Keratinocyte (primary cell): ENCODE measurements at regions not wholly inside any gene's neighbourhood (a gene's known extent, or its start where the extent isn't known, plus 50 kb on each side); places are given as distances from the start of the nearest gene placed in this dataset.

ENCODE experiments used
- DNase-seq: peaks from one replicate; pipeline ENCODE4 v3.0.0-alpha.2; 2011; ENCODE audit warnings: low read depth, missing footprints, low spot score
- FAIRE-seq: peaks from 2 replicates; lab custom pipeline; 2011; peaks lifted over from hg19 to GRCh38; lab: Jason Lieb, UNC
- H2AFZ ChIP-seq: 2 replicates; pipeline ENCODE4 v1.6.0; 2012; ENCODE audit warnings: low read length, control low read depth, inconsistent platforms; ENCODE audit not compliant: control insufficient read depth
- H3K27ac ChIP-seq: 2 replicates; pipeline ENCODE4 v1.5.1; 2011; ENCODE audit warnings: low read length; ENCODE audit not compliant: control insufficient read depth, insufficient read depth
- H3K27me3 ChIP-seq: 3 replicates; pipeline ENCODE4 v1.6.0; 2011; ENCODE audit warnings: low read length; ENCODE audit not compliant: control insufficient read depth, insufficient read depth; ENCODE audit errors: extremely low read depth
- H3K36me3 ChIP-seq, 2 experiments: 2 replicates in 1 of 2; 3 replicates in 1 of 2; pipeline ENCODE4 v1.5.1; 2011; ENCODE audit warnings: low read length in 2 of 2, mild to moderate bottlenecking in 1 of 2; ENCODE audit not compliant: control insufficient read depth in 2 of 2, insufficient read depth in 2 of 2; ENCODE audit errors: extremely low read depth in 1 of 2
- H3K4me1 ChIP-seq: 3 replicates; pipeline ENCODE4 v1.5.1; 2011; ENCODE audit warnings: low read length; ENCODE audit not compliant: control insufficient read depth, insufficient read depth; ENCODE audit errors: extremely low read depth
- H3K4me2 ChIP-seq: 3 replicates; pipeline ENCODE4 v1.6.0; 2011; ENCODE audit warnings: low read depth, low read length; ENCODE audit not compliant: control insufficient read depth, insufficient read depth; ENCODE audit errors: extremely low read depth
- H3K4me3 ChIP-seq, 3 experiments: fragments of 200-600 bp in 1 of 3; sonication (generic) in 1 of 3; 2 replicates in 2 of 3; 3 replicates in 1 of 3; pipeline ENCODE4 v1.5.1; 2011 to 2016; ENCODE audit warnings: low read length in 3 of 3, mild to moderate bottlenecking in 3 of 3, control low read depth in 2 of 3, inconsistent platforms in 1 of 3, low read depth in 1 of 3, mixed read lengths in 1 of 3, mixed run types in 1 of 3, moderate library complexity in 1 of 3; ENCODE audit not compliant: control insufficient read depth in 2 of 3, insufficient read depth in 2 of 3; ENCODE audit errors: extremely low read depth in 1 of 3
- H3K79me2 ChIP-seq: 2 replicates; pipeline ENCODE4 v1.6.0; 2012; ENCODE audit warnings: low read length; ENCODE audit not compliant: control insufficient read depth, insufficient read depth
- H3K9ac ChIP-seq: 3 replicates; pipeline ENCODE4 v1.6.0; 2011; ENCODE audit warnings: low read length; ENCODE audit not compliant: control insufficient read depth, insufficient read depth; ENCODE audit errors: extremely low read depth
- H3K9me1 ChIP-seq: 3 replicates; pipeline ENCODE4 v1.6.0; 2011; ENCODE audit warnings: low read length; ENCODE audit not compliant: control insufficient read depth, insufficient read depth; ENCODE audit errors: extremely low read depth
- H3K9me3 ChIP-seq: 2 replicates; pipeline ENCODE4 v1.5.1; 2012; ENCODE audit warnings: low read depth, low read length; ENCODE audit not compliant: control insufficient read depth
- H4K20me1 ChIP-seq: 3 replicates; pipeline ENCODE4 v1.6.0; 2011; ENCODE audit warnings: low read length; ENCODE audit not compliant: control insufficient read depth, insufficient read depth; ENCODE audit errors: extremely low read depth
- EZH2 ChIP-seq: IDR thresholded peaks from one replicate; pipeline ENCODE4 v1.6.1; 2012; ENCODE audit warnings: inconsistent platforms, mild to moderate bottlenecking, low read length, moderate library complexity
- dilution Hi-C: fragments of 300-500 bp; cut with MboI; formaldehyde crosslinking; loops from one replicate; pipeline ENCODE4 v1.7.0; 2020; ENCODE audit warnings: low sequenced_read_pairs; ENCODE audit not compliant: extremely low pct_ligation_motif_present
- TF ChIP-seq, protein P1 (sequence below), 3 experiments: IDR thresholded peaks in 1 of 3; conservative IDR thresholded peaks in 1 of 3; optimal IDR thresholded peaks in 1 of 3; 2 replicates in 2 of 3; 3 replicates in 1 of 3; pipeline versions ENCODE3 to v1.5.1; 2011; ENCODE audit warnings: low read length in 3 of 3, mild to moderate bottlenecking in 3 of 3, moderate library complexity in 2 of 3, control low read depth in 1 of 3, inconsistent platforms in 1 of 3; ENCODE audit not compliant: insufficient read depth in 2 of 3; ENCODE audit errors: extremely low read depth in 1 of 3

DNA sequence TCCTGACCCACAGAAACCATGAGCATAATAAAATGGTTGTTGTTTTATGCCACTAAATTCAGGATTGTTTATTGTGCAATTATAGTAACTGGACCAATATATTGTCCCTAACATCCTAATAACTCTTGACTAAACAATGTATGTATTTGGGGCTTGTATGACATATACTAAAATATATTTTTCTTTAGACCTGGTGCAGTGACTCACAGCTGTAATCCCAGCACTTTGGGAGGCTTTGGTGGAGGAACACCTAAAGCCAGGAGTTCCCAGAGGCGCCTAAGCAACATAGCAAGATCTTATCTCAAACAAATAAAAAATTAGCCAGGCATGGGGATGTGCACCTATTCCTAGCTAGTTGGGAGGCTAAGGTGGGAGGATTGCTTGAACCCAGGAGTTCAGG lies 180.4 kb downstream of the SUCNR1 start:
- TF ChIP-seq, protein P1, sequence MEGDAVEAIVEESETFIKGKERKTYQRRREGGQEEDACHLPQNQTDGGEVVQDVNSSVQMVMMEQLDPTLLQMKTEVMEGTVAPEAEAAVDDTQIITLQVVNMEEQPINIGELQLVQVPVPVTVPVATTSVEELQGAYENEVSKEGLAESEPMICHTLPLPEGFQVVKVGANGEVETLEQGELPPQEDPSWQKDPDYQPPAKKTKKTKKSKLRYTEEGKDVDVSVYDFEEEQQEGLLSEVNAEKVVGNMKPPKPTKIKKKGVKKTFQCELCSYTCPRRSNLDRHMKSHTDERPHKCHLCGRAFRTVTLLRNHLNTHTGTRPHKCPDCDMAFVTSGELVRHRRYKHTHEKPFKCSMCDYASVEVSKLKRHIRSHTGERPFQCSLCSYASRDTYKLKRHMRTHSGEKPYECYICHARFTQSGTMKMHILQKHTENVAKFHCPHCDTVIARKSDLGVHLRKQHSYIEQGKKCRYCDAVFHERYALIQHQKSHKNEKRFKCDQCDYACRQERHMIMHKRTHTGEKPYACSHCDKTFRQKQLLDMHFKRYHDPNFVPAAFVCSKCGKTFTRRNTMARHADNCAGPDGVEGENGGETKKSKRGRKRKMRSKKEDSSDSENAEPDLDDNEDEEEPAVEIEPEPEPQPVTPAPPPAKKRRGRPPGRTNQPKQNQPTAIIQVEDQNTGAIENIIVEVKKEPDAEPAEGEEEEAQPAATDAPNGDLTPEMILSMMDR (optimal IDR thresholded peaks at IDR 0.05 in 1 of 3, IDR thresholded peaks at IDR 0.05 in 1 of 3, conservative IDR thresholded peaks at IDR 0.05 in 1 of 3; ENCODE audit: extremely low read depth in 1 of 3, insufficient read depth in 2 of 3, low read length in 3 of 3), result no peak
- TF ChIP-seq EZH2, result no peak
- FAIRE-seq, result no peak
- dilution Hi-C loops, result no loop called here

DNA sequence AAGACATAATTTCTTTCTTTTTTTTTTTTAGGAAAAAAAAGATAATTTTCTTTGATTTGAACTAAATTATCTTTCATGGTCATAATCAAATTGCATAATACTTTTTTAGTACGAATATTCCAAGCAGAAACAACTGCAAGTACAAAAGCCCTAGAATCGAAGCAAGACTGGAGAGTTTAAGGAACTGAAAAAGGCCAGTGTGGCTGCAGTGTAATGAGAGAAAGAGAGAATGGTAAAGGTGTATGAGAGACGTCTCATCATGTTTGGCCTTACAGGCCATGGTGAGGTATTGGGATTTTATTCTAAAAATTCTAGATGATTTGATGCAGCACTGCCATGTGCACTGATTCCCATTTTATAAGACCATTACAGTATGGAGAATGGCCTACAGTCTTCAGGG lies 180.9 kb downstream of the SUCNR1 start:
- H3K4me1 ChIP-seq, result no peaks in the 10 kb centered on the region
- H3K27me3 ChIP-seq, result no peaks in the 10 kb centered on the region
- H3K4me3 ChIP-seq, result no peak overlapping the region
- H2AFZ ChIP-seq, result no peak overlapping the region
- no peaks in the 10 kb centered on the region for H3K9me1 ChIP-seq
- no peak overlapping the region for H3K4me2 ChIP-seq
- no peak for TF ChIP-seq EZH2
- TF ChIP-seq, protein P1 (optimal IDR thresholded peaks at IDR 0.05 in 1 of 3, IDR thresholded peaks at IDR 0.05 in 1 of 3, conservative IDR thresholded peaks at IDR 0.05 in 1 of 3; ENCODE audit: extremely low read depth in 1 of 3, insufficient read depth in 2 of 3, low read length in 3 of 3), result no peak
- H3K36me3 ChIP-seq, result no peaks in the 10 kb centered on the region
- dilution Hi-C loops, result no loop called here
- H3K27ac ChIP-seq, result no peak overlapping the region
- no peaks in the 10 kb centered on the region for H3K79me2 ChIP-seq
- DNase-seq, result no peak
- no peaks in the 10 kb centered on the region for H4K20me1 ChIP-seq
- no peak overlapping the region for H3K9ac ChIP-seq
- FAIRE-seq, result no peak
- H3K9me3 ChIP-seq, result no peaks in the 10 kb centered on the region

More for the DNA sequence above, 180.4 kb downstream of the SUCNR1 start:
- H2AFZ ChIP-seq, result no peak overlapping the region
- H3K4me2 ChIP-seq, result no peak overlapping the region
- no peaks in the 10 kb centered on the region for H3K9me3 ChIP-seq
- H3K36me3 ChIP-seq, result no peaks in the 10 kb centered on the region
- no peak overlapping the region for H3K27ac ChIP-seq
- H3K79me2 ChIP-seq, result no peaks in the 10 kb centered on the region
- no peak overlapping the region for H3K4me3 ChIP-seq
- no peaks in the 10 kb centered on the region for H4K20me1 ChIP-seq
- no peak overlapping the region for H3K9ac ChIP-seq
- no peak for DNase-seq
- no peaks in the 10 kb centered on the region for H3K9me1 ChIP-seq
- no peaks in the 10 kb centered on the region for H3K27me3 ChIP-seq
- no peaks in the 10 kb centered on the region for H3K4me1 ChIP-seq
